ENCODE measurements at regions not wholly inside any gene's neighbourhood (a gene's known extent, or its start where the extent isn't known, plus 50 kb on each side); places are given as distances from the start of the nearest gene placed in this dataset.
"Not testable (repeated sequence)": the region's sequence is repeated elsewhere in the genome, so short reads cannot be mapped to it uniquely, and the experiment has no call there.

DNA sequence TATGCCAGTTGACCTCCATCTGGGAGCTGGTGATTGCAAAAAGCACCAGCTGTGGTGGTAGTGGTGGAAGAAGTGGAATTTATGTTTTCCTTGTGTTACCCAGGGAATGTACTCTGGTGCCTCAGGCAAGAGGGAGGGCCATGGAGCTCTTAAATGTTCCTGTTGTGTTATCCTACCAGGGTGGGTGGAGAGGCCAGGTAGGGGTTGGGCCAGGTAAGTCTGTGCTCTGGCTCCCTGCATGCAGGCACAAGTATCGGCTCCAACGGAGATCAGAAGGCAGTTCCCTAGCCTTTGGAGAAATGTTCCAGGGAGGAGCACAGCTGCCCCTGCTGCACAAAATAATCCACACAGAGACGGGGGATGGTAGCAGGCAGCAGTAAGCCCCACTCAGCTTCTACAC is 419.3 kb upstream of the EYS start:
- no peaks in the 10 kb centered on the region for H3K27me3 ChIP-seq
- H3K36me3 ChIP-seq, result no peaks in the 10 kb centered on the region
- no peak for DNase-seq
- no peak overlapping the region for H3K4me3 ChIP-seq
- H3K9me3 ChIP-seq, result no peaks in the 10 kb centered on the region

DNA sequence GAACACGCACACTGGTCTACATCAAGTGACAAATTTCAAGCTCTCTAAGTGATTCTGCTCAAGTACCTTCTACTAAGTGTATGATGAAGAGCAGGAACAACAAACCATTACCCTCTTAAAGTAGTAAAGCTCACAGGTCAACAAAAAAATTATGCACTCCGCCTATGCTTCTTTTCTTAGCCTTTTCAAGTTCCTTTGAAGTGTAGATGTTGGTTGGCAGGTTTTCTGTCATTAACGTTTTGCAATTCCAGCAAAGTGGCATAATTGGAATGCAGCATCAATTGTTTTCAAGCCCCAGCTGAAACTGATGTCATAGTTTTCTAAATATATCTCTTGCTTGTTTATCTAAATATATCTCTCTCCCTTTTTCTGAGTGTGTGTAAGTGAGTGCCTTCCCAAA is 396.9 kb upstream of the EYS start:
- Histone ChIP-seq H3K9me3 (no peaks in the 10 kb centered on the region), H3K36me3 (no peaks in the 10 kb centered on the region), H3K27me3 (no peaks in the 10 kb centered on the region), H3K4me3 (no peak overlapping the region)
- no peak for DNase-seq

DNA sequence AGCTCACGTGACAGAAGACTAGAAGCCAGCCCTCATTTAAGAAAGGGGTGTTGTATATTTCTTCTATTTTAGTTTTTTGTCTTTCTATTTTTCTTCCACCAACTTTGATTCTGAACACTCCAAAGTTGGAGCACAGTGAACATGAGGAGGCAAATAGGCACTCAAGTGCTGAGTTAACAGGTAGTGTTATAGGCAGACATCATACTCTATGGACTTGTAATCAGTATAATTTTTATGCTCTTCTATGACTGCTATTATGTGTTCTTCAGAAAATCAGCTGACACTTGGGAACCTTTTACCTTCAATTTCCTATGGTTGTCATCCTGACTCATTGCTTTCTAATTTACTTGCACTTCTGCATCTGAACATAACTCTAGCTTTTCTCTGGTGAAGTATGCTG is 396.3 kb upstream of the EYS start:
- Histone ChIP-seq H3K36me3 (no peaks in the 10 kb centered on the region), H3K9me3 (no peaks in the 10 kb centered on the region), H3K27me3 (no peaks in the 10 kb centered on the region), H3K4me3 (no peak overlapping the region)
- DNase-seq, result no peak

DNA sequence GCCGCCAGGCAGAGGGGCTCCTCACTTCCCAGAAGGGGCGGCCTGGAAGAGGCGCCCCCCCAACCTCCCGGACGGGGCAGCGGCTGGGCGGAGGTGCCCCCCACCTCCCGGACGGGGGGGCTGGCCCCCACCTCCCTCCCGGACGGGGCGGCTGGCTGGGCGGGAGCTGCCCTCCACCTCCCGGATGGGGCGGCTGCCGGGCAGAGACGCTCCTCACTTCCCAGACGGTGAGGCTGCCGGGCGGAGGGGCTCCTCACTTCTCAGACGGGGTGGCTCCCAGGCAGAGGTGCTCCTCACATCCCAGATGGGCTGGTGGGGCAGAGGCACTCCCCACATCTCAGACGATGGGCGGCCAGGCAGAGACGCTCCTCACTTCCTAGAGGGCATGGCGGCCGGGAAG is 389.7 kb upstream of the EYS start:
- Histone ChIP-seq H3K4me3 (no peak overlapping the region), H3K36me3 (no peaks in the 10 kb centered on the region), H3K9me3 (no peaks in the 10 kb centered on the region), H3K27me3 (no peaks in the 10 kb centered on the region)
- no peak for DNase-seq

DNA sequence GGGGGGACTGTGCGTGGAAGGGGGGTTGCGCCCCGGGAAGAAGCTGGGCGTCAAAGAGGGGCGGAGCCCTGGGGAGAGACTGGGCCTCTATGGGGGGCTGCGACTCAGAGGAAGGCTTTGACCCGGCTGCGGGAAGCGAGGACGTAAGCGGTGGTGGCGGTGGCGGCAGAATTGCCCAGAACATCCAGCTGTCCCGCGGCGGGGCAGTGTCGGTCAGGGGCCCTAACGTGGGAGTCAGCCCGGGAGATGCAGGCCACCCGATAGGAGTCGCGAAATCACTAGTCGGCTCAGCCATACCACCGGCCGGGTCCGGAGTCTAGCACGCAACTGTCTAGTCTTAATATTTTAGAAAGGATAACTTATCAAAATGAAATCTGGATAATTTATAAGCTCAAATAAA is 387.6 kb upstream of the EYS start:
- Histone ChIP-seq H3K36me3 (no peaks in the 10 kb centered on the region), H3K27me3 (no peaks in the 10 kb centered on the region), H3K4me3 (no peak overlapping the region), H3K9me3 (no peaks in the 10 kb centered on the region)
- no peak for DNase-seq

DNA sequence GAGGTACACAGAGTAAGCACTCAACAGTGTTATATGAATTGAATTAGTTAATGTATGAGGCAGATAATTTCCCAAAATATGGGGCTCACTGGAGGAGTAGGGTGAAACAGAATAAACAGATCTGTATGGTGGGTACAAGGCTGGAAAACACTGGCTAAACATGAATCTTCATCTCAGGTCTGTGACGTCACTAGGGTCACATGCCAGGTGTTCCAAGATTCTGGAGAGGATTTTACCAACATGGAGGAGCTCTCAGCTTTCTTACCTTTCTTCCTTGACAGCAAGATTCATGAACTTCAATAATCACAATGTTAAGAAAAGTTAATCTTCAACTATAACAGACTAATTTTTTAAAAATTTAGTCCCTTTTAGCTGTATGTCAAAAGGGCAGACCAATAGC is 385.3 kb upstream of the EYS start:
- H3K4me3 ChIP-seq, H3K27me3 ChIP-seq, H3K36me3 ChIP-seq, DNase-seq, H3K9me3 ChIP-seq: not testable (repeated sequence)

DNA sequence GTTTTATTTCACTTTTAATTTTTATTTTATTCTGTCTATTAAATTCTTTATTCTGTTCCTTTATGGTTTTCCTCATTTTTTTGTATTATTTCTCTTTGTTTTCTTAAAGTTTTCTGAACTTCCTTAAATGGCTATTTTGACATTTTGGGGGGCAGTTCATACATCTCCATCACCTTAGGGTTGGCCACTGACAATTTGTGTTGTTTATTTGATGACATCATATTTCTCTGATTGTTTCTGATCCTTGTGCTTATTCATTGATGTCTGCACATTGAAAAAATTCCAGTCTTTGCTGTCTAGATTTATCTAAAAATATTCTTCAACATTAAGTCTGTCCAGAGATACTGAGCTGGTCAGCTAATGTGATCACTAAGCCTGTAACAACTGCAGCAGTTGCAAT is 379.5 kb upstream of the EYS start:
- DNase-seq, result no peak
- Histone ChIP-seq H3K27me3 (no peaks in the 10 kb centered on the region), H3K36me3 (no peaks in the 10 kb centered on the region), H3K4me3 (no peak overlapping the region), H3K9me3 (no peaks in the 10 kb centered on the region)

DNA sequence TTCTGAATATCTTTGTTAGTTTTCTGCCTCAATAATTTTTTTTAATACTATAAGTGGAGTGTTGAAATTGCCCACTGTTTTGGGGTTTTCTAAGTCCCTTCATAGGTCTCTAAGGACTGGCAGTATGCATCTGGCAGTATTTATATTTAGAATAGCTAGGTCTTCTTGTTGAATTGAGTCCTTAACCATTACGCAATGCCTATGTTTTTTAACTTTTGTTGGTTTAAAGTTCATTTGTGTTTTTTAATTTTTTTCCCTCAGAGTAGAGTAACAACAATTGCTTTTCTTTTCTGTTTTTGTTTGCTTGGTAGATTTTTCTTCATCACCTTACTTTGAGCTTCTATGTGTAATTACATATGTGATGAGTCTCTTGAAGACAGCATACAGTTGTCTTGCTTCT is 375.9 kb upstream of the EYS start:
- Histone ChIP-seq H3K4me3 (no peak overlapping the region), H3K9me3 (no peaks in the 10 kb centered on the region), H3K27me3 (no peaks in the 10 kb centered on the region), H3K36me3 (no peaks in the 10 kb centered on the region)
- DNase-seq, result no peak

DNA sequence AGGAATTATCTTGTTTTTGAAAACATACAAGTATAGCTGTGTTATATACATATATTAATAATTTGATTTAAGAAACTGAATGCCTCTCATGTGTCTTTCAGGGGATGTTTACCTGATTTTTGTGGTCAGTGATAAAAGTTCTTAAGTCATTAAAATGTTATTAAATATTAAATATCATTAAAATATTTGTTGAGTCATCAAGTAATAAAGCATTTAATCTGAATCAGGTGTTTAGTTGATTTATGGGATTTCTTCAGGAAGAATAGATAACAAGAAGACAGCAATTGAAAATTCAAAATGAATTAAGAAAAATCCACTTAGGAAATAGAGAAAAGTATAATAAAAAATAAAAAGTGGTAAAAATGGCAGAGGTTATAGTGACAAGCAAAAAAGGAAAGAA is 361.9 kb upstream of the EYS start:
- no peak for DNase-seq

DNA sequence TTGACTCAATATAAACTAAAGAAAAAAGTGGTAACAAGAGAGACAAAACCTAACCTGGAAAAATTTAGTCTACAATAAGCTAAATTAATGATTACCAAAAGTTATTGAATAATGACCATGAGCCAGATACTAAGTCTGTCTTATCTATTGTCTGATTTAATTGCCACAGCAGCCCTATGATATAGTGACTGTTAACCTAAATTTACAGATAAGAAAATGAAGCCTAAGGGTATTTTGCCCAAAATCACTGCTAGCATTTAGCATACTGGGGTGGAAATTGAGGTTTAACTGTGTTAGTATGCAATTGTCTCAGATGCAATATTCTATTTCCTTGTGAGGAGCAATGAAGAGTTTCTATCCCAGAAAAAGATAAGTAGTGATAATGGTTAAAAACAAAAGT is 361.0 kb upstream of the EYS start:
- no peaks in the 10 kb centered on the region for H3K36me3 ChIP-seq
- H3K4me3 ChIP-seq, result no peak overlapping the region
- H3K9me3 ChIP-seq, result no peaks in the 10 kb centered on the region
- H3K27me3 ChIP-seq, result no peaks in the 10 kb centered on the region
- no peak for DNase-seq

More for the DNA sequence above, 361.9 kb upstream of the EYS start:
- Histone ChIP-seq H3K36me3 (no peaks in the 10 kb centered on the region), H3K27me3 (no peaks in the 10 kb centered on the region), H3K9me3 (no peaks in the 10 kb centered on the region), H3K4me3 (no peak overlapping the region)

DNA sequence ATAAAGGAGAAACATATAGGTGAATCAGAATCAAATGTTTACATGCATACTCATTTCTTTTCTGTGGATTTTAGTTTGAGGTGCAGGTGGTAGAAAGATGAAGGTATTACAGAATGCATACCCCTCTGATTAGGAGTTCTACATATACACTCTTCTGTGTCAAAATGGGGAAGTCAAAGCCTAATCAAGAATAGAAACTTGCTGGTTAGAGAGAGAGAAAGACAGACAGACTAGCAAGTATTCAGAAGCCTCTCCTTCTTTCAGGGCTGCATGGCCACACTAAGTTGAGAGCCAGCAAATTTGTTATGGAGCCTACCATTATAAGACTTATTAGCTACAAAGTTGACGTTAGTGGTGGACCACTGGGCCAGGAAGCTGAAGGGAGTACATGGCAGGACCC is 358.3 kb upstream of the EYS start:
- DNase-seq, result no peak
- no peaks in the 10 kb centered on the region for H3K9me3 ChIP-seq
- H3K36me3 ChIP-seq, result no peaks in the 10 kb centered on the region
- no peak overlapping the region for H3K4me3 ChIP-seq
- no peaks in the 10 kb centered on the region for H3K27me3 ChIP-seq

DNA sequence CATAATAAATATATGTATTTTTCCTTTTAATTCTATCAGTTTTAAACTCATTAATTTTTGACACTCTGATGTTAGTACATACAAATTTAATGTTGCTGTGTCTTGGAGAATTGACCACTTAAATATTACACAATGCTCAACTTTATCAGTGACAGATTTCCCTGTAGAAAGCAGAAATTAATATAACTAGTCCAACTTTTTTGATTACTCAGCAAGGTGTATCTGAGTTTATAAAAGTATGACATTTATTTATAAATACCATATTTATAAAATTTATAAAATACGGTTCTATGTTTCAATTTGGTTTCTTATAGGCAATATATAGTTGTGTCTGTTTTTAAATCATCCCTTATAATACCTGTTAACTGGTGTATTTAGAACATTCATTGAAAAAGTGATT is 350.0 kb upstream of the EYS start:
- H3K36me3 ChIP-seq, result no peaks in the 10 kb centered on the region
- H3K9me3 ChIP-seq, result no peaks in the 10 kb centered on the region
- no peaks in the 10 kb centered on the region for H3K27me3 ChIP-seq
- no peak overlapping the region for H3K4me3 ChIP-seq
- DNase-seq, result no peak

DNA sequence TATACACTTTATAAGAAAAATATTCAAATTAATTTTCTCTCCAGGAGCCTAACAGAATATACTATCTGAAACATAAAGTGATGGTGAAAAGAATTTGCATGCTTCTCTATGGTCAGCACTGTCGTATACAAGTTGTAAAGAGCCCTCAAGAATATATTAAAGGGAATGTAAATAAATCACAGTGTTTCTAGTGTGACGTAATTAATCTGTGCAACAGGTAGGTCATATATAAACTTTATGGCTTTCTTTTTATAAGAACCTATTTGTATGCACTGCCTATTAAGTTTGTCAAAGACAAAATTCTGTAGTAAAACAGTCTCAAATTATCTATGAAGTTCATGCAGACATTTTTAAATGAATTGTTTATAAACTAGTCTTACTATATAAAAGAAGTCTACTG is 347.9 kb upstream of the EYS start:
- no peak overlapping the region for H3K4me3 ChIP-seq
- no peaks in the 10 kb centered on the region for H3K9me3 ChIP-seq
- DNase-seq, result no peak
- no peaks in the 10 kb centered on the region for H3K27me3 ChIP-seq
- no peaks in the 10 kb centered on the region for H3K36me3 ChIP-seq

DNA sequence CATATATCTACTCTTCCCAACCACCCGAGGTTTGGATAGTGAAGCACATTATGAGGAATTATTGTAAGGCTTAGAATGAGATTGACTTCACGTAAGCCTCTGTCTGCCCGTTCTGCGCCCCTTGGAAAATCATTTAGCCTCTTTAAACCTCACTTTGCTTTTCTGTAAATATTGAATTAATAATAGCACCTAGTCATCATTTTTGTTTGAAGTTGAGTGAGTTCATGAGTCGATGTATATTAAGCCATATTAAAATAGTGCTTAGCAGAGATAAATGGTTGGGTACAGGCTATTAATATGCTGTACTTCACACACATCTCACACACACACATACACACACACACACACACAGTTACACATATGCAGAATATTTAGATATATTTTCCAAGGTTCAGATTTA is 344.8 kb upstream of the EYS start:
- H3K9me3 ChIP-seq, result no peaks in the 10 kb centered on the region
- no peak for DNase-seq
- no peaks in the 10 kb centered on the region for H3K27me3 ChIP-seq
- no peaks in the 10 kb centered on the region for H3K36me3 ChIP-seq
- H3K4me3 ChIP-seq, result no peak overlapping the region

DNA sequence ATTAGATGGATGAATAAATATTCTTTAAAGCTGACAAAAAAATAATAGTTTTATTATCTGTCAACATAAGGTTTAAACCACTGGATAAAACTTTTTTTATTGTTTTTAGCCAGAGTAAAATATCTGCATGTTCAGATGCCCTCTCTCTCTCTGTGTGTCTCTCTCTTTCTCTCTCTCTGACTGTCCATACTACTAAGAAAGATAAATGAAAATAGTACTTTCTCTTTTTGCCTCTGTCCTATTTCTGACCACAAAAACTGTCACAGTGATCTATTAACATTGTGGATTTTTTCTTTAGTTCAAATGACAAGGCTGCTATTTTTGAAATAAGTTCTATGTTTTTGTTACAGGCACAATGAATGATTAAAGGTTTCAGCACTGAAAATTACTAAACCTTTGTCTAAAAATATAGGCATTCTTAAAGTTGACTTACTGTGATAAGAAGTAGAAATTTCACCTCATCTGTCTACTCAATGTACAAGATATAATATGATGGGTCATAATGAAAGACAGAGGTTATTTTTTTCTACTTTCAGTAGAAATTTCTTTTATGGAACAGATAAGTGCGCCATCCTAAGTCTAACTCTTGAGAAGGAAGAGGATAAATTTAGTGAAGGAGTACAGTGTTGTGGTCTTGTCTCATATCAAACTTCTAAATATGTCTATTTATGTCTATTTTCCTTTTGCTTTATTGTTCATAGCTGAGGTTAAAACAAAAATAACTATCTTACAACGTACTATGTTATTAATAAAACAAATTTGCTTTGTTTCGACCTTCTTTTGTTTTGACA is 341.9 kb upstream of the EYS start:
- no peaks in the 10 kb centered on the region for H3K27me3 ChIP-seq
- DNase-seq, result no peak
- H3K4me3 ChIP-seq, result no peak overlapping the region
- no peaks in the 10 kb centered on the region for H3K9me3 ChIP-seq
- no peaks in the 10 kb centered on the region for H3K36me3 ChIP-seq

DNA sequence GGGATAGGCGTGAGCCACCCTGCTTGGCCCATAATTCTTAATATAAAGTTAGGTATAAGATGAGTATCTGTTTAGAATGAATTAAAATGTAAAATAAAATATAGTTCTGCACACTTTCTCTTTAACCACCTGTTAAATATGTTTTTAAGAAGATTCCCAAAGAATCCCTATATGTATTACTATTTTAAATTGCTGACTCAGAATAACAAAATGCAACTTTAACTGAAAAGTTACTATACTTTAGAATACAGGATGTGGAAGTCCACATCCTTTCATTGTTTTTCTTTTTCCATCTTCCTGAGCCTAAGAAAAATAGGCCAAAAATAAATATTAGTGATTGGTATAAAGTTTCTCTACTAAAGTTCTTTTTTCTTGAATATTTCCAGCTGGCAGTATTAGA is 325.6 kb upstream of the EYS start:
- no peaks in the 10 kb centered on the region for H3K36me3 ChIP-seq
- no peaks in the 10 kb centered on the region for H3K9me3 ChIP-seq
- DNase-seq, result no peak
- no peaks in the 10 kb centered on the region for H3K27me3 ChIP-seq
- no peak overlapping the region for H3K4me3 ChIP-seq

DNA sequence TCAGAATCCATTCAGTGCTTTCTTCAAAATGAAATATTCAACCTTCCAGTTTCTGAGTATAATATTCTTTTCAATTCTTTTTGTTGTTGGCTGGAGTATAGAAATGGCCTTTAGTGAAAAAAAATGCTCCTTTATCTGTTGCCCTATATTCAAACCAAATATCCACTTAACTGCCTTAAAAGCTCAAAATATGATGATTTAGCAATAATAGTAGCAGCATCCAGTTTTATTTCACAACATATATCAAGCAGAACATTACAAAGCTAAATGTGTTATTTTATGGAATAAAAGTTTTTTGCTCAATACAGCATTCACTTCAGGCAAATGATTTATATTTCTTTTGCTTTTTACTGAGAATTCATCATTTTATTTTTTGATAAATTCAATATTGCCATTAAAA is 322.4 kb upstream of the EYS start:
- no peaks in the 10 kb centered on the region for H3K36me3 ChIP-seq
- no peak for DNase-seq
- H3K4me3 ChIP-seq, result no peak overlapping the region
- no peaks in the 10 kb centered on the region for H3K9me3 ChIP-seq
- H3K27me3 ChIP-seq, result no peaks in the 10 kb centered on the region

DNA sequence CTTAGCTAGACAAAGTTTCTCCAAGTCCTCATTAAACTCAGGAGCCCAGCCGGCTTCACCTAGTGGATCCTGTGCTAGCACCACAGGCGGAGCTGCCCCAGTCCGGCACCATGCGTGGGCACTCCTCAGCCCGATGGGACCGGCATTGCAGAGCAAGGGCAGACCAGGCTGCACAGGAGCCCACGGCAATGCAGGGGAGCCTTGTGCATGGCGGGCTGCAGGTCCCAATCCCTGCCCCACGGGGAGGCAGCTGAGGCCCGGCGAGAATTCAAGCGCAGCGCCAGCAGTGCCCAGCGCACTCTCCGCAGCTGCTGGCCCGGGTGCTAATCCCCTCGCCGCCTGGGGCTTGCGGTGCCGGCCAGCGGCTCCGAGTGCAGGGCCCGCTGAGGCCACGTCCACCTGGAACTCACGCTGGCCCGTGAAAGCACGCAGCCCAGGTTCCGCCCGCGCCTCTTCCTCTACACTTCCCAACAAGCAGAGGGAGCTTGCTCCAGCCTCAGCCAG is 292.3 kb upstream of the EYS start:
- Histone ChIP-seq H3K9me3 (no peaks in the 10 kb centered on the region), H3K4me3 (no peak overlapping the region), H3K36me3 (no peaks in the 10 kb centered on the region), H3K27me3 (no peaks in the 10 kb centered on the region)
- no peak for DNase-seq

DNA sequence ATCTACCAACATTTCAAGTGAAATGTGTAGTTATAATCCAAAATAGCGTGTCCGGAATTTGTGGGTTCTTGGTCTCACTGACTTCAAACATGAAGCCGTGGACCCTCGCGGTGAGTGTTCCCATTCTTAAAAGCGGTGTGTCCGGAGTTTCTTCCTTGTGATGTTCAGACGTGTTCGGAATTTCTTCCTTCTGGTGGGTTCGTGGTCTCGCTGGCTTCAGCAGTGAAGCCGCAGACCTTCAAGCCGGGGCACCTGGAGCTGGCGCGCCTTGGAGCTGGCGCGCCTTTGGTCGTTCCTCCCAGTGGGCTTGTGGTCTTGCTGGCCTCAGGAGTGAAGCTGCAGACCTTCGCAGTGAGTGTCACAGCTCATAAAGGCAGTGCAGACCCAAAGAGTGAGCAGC is 291.5 kb upstream of the EYS start:
- Histone ChIP-seq H3K4me3 (no peak overlapping the region), H3K36me3 (no peaks in the 10 kb centered on the region), H3K9me3 (no peaks in the 10 kb centered on the region), H3K27me3 (no peaks in the 10 kb centered on the region)
- no peak for DNase-seq

Measured in MG63 (cell line).